ENCODE measurements at regions not wholly inside any gene's neighbourhood (a gene's known extent, or its start where the extent isn't known, plus 50 kb on each side); places are given as distances from the start of the nearest gene placed in this dataset.
"Not testable (repeated sequence)": the region's sequence is repeated elsewhere in the genome, so short reads cannot be mapped to it uniquely, and the experiment has no call there.

DNA sequence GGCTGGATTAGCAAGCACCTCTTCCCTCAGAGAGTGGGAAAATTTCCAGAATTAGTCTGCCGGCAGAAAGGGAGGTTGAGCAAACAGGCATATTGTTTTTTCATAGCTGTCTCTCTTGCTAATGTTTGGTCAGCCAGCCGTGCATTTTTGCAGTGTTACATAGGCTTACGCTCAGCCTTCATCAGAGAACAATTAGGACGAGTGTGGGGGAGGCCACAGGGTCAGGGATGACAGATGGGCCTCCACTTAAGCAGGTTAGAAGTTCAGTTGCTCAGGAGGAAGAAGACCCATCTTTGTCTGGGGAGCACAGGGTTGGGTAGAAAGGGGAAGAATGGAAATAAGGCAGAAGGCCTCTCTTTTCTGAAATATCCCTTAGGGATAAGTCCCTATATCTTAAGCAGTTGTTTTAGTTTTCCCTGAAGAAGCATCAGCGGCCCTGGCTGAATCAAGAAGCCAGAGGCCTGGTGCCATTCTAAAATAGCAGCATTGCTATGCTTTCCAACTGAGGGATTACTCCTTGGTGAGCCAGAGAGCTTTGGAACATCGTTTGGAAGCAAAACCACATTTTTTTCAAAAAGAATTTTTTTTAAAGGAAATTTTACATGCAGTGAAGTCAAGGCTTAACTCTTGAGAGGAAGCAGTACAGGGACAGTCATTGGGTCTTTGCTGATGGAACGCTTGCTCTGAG, 118.8 kb downstream of the SMIM20 start:
- H3K27ac ChIP-seq (ENCODE audit: low read depth, low read length): no peak overlapping the region
- WGBS, 3 donors: 48 to 60% (median 55%) methylated on average over 7 of the region's 7 CpGs

GRCh38 chr4:26033389-26033788, 119.4 kb downstream of the SMIM20 start:
- no peak overlapping the region for H3K27ac ChIP-seq (ENCODE audit: low read depth, low read length)
- 76 to 83% (median 80%) methylated on average over 1 of the region's 1 CpG for WGBS, 3 donors

- H3K27ac ChIP-seq (ENCODE audit: low read depth, low read length): no peak overlapping the region
- WGBS, 3 donors: 59 to 86% (median 74%) methylated on average over 2 of the region's 2 CpGs
These were observed 120.8 kb downstream of the SMIM20 start for GRCh38 chr4:26034849-26035248.

DNA sequence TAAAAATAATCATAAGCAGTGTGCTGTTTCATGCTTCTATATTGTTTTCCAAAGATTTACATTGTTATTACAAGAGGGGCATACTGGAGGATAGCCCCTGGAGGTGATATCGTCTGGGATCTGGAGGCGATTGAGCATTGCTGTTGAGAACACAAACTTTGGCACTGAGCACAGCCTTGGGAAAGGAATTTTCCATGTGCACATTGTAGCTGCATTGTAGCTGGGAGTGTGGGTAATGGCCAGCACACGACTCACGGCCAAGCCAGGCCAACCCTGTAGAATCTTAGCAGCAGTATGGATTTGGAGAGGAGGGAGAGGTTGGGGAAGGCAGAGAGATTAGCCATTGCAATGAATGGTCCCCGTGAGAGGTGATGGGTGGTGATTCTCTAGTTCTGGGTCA, 121.9 kb downstream of the SMIM20 start:
- no peak overlapping the region for H3K27ac ChIP-seq (ENCODE audit: low read depth, low read length)
- 58 to 82% (median 75%) methylated on average over 5 of the region's 5 CpGs for WGBS, 3 donors

DNA sequence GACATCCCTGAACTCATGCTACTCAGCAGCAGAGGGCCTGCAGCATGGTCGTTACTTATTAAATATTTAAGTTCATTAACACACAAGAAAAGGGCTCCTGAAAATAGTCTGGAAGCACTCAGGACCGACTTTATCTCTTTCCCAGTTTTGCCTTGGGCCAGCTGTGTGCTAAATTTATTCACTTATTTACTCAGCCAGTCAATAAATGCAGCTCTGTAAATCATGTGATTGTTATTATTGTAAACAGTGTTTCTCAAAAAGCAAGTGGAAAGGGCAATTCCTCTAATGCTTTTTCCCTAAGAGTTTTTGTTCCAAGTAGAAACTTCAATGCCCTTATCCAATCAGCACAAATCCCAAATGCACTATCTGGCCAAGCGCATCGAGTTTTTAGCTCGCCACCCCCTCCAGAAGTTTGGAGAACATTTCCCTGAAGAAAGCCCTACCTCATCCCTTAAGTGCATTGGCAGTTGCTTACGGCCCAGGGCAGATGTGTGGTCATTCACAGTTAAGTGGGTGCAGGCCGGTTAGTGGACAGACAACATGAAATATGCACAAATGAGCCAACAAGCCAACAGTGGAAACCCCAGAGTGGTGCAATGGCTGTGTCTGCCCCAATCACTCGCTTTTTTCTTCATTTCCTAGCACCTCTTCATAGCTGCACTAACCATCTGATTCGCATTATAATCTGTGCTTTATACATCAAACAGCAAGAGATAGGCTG, 125.8 kb downstream of the SMIM20 start:
- H3K27ac ChIP-seq (ENCODE audit: low read depth, low read length): no peak overlapping the region
- WGBS, 3 donors: 60 to 69% (median 63%) methylated on average over 9 of the region's 9 CpGs

DNA sequence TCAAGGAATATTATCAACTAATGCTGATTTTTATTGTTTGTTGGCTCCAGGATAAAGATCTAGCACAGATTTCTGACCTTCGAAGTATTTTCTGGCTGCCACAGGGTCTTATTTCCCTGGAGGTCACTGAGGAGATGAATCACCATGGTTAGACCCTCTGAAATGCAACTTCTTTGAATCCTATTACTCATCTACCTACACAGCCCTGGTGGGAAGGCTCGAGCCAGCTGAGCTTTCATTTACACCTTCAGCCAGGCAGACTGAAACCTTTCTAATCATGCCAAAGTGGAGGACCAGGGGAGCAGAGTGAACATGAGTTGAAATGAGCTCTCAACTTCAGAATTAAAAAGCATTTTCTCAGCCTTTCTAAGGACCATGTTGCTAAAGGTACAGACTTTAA, 130.5 kb downstream of the SMIM20 start:
- WGBS, 3 donors: 57 to 68% (median 64%) methylated on average over 2 of the region's 2 CpGs
- no peak overlapping the region for H3K27ac ChIP-seq (ENCODE audit: low read depth, low read length)

- H3K27ac ChIP-seq (ENCODE audit: low read depth, low read length): no peak overlapping the region
- 87 to 95% (median 93%) methylated on average over 4 of the region's 4 CpGs for WGBS, 3 donors
These were observed 131.0 kb downstream of the SMIM20 start for GRCh38 chr4:26044983-26045382.

- WGBS, 3 donors: 78 to 91% (median 80%) methylated on average over 5 of the region's 5 CpGs
- H3K27ac ChIP-seq (ENCODE audit: low read depth, low read length): peak overlapping the region; percentile 85
These were observed 133.8 kb downstream of the SMIM20 start for GRCh38 chr4:26047795-26048194.

DNA sequence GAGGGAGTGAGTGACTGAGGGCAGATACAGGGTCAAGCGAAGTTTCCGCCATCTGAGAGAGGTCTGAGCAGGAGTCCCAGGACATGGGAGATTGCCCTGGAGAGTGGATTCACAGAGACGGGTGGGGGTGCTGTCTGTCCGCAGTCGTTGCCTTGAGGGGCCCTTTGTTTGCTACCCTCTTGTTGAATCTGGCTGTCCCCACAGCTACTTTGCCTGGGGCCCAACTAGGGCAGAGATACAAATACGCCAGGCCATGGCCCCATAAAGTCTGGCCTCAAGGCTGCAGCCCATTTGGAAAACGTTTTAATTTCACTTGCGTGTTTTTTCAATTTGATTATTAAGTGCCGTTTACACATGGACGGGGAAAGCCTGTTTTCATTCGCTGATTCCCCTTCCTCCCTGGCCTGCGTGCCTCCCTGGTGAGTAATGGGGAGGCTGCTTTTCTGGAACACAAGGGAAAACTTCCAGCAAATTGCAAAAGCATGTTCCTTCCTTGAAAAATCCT, 134.4 kb downstream of the SMIM20 start:
- peak overlapping the region; percentile 85 for H3K27ac ChIP-seq (ENCODE audit: low read depth, low read length)
- 53 to 72% (median 57%) methylated on average over 12 of the region's 12 CpGs for WGBS, 3 donors

GRCh38 chr4:26048950-26049349, 134.9 kb downstream of the SMIM20 start:
- WGBS, 3 donors: 56 to 81% (median 59%) methylated on average over 9 of the region's 9 CpGs
- H3K27ac ChIP-seq (ENCODE audit: low read depth, low read length): peak overlapping the region; percentile 29

GRCh38 chr4:26049447-26049846, 135.4 kb downstream of the SMIM20 start:
- 71 to 89% (median 83%) methylated on average over 4 of the region's 4 CpGs for WGBS, 3 donors
- H3K27ac ChIP-seq (ENCODE audit: low read depth, low read length): peak overlapping the region; percentile 86

GRCh38 chr4:26050212-26050643, 136.2 kb downstream of the SMIM20 start:
- 72 to 81% (median 78%) methylated on average over 7 to 8 of the region's 8 CpGs for WGBS, 3 donors
- H3K27ac ChIP-seq (ENCODE audit: low read depth, low read length): no peak overlapping the region

GRCh38 chr4:26050671-26051070, 136.7 kb downstream of the SMIM20 start:
- 90 to 93% (median 90%) methylated on average over 5 of the region's 5 CpGs for WGBS, 3 donors
- H3K27ac ChIP-seq (ENCODE audit: low read depth, low read length): no peak overlapping the region

DNA sequence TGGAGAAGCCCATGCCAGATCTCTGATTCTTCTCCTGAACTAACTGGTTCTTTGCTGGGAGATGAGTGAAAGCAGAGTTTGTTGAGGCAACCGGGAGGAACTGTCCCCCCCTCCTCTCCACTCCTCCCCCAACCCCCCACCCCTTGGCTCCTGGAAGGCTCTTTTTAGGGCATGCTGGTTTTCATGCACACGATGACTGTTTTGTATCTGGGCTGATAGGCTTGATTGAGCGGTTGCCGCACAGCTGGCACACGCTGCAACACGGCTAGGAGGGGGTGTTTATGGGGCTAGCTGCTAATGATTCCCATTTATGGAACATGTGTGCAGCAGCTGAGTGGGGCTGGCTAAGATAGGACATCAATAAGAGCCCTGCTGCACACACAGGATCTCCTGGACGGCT, 137.2 kb downstream of the SMIM20 start:
- no peak overlapping the region for H3K27ac ChIP-seq (ENCODE audit: low read depth, low read length)
- WGBS, 3 donors: 60 to 83% (median 61%) methylated on average over 7 of the region's 7 CpGs

GRCh38 chr4:26052663-26053541, 138.9 kb downstream of the SMIM20 start:
- H3K27ac ChIP-seq (ENCODE audit: low read depth, low read length): no peak overlapping the region
- 52 to 85% (median 52%) methylated on average over 9 of the region's 9 CpGs for WGBS, 3 donors

- 78 to 90% (median 89%) methylated on average over 4 of the region's 4 CpGs for WGBS, 3 donors
- no peak overlapping the region for H3K27ac ChIP-seq (ENCODE audit: low read depth, low read length)
These were observed 139.7 kb downstream of the SMIM20 start for GRCh38 chr4:26053761-26054160.

DNA sequence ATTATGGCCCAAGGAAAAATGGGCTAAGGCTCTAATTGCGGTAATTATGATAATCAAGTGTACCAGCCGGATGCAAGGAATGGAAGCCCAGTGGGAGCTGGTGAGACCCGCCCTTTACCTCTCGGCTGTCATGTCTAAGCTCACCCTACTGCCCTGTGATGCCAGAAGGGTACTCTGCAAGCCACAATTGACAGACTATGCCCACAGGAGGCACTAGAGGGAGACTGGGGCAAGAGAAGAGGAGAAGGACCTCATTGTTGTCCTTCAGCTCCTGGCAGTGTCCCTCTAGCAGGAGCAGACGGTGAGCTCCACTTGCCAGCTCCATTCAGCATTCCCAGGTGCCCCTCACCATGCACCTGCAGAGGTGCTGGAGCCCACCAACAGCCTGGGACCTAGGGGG, 141.8 kb downstream of the SMIM20 start:
- H3K27ac ChIP-seq (ENCODE audit: low read depth, low read length): no peak overlapping the region
- 87 to 96% (median 93%) methylated on average over 5 of the region's 5 CpGs for WGBS, 3 donors

GRCh38 chr4:26056406-26056805, 142.4 kb downstream of the SMIM20 start:
- 76 to 93% (median 80%) methylated on average over 7 of the region's 7 CpGs for WGBS, 3 donors
- no peak overlapping the region for H3K27ac ChIP-seq (ENCODE audit: low read depth, low read length)

DNA sequence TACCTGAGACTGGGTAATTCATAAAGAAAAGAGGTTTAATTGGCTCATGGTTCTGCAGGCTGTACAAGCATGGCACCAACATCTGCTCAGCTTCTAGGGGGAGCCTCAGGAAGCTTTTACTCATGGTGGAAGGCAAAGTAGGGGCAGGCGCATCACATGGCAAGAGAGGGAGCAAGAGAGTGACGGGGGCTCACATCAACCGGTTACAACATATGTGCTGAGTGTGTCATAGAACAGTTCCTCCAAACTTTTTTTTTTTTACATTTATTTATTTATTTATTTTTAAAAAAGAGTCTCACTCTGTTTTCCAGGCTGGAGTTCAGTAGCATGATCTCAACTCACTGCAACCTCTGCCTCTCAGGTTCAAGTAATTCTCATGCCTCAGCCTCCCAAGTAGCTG, 143.8 kb downstream of the SMIM20 start:
- H3K27ac ChIP-seq (ENCODE audit: low read depth, low read length): not testable (repeated sequence)
- 77 to 100% (median 92%) methylated on average over 3 of the region's 3 CpGs for WGBS, 3 donors
